Fibroblast of villous mesenchyme (primary cell): ENCODE measurements at regions not wholly inside any gene's neighbourhood (a gene's known extent, or its start where the extent isn't known, plus 50 kb on each side); places are given as distances from the start of the nearest gene placed in this dataset.
"Not testable (repeated sequence)": the region's sequence is repeated elsewhere in the genome, so short reads cannot be mapped to it uniquely, and the experiment has no call there.

Experiments used
- DNase-seq: peaks from one replicate; pipeline ENCODE4 v3.0.0-alpha.2; 2010; ENCODE audit warnings: low read depth
- H3K4me3 ChIP-seq: 2 replicates; pipeline ENCODE4 v1.5.1; 2011; ENCODE audit warnings: low read depth, mild to moderate bottlenecking, low read length
- CTCF ChIP-seq: IDR thresholded peaks from 2 replicates; pipeline ENCODE4 v1.5.1; 2012; ENCODE audit warnings: low read depth, mild to moderate bottlenecking, low read length; ENCODE audit not compliant: insufficient read depth

GRCh38 chr7:131762753-131763152, 206.3 kb upstream of the PODXL start:
- H3K4me3 ChIP-seq, result no peak overlapping the region
- TF ChIP-seq CTCF, result no peak
- DNase-seq, result no peak

- not testable (repeated sequence) for DNase-seq
Measured at GRCh38 chr7:131755801-131756200, 199.4 kb upstream of the PODXL start.

GRCh38 chr7:131753620-131754222, 197.3 kb upstream of the PODXL start:
- no peak for DNase-seq
- no peak overlapping the region for H3K4me3 ChIP-seq
- peak; percentile 24 for TF ChIP-seq CTCF

More at GRCh38 chr7:131755801-131756200, 199.4 kb upstream of the PODXL start:
- not testable (repeated sequence) for H3K4me3 ChIP-seq

- H3K4me3 ChIP-seq, result no peak overlapping the region
- no peak for TF ChIP-seq CTCF
- no peak for DNase-seq
Measured at GRCh38 chr7:131747658-131748232, 191.3 kb upstream of the PODXL start.

- H3K4me3 ChIP-seq, result no peak overlapping the region
- DNase-seq, result peak; percentile 29
- no peak for TF ChIP-seq CTCF
Measured at GRCh38 chr7:131745390-131746248, 189.2 kb upstream of the PODXL start.

- no peak for TF ChIP-seq CTCF
- DNase-seq, result no peak
Measured at GRCh38 chr7:131741446-131741845, 185.0 kb upstream of the PODXL start.

GRCh38 chr7:131737746-131738465, 181.5 kb upstream of the PODXL start:
- no peak for TF ChIP-seq CTCF
- no peak for DNase-seq
- no peak overlapping the region for H3K4me3 ChIP-seq

More at GRCh38 chr7:131741446-131741845, 185.0 kb upstream of the PODXL start:
- H3K4me3 ChIP-seq, result no peak overlapping the region
